ENCODE measurements at regions not wholly inside any gene's neighbourhood (a gene's known extent, or its start where the extent isn't known, plus 50 kb on each side); places are given as distances from the start of the nearest gene placed in this dataset.

DNA sequence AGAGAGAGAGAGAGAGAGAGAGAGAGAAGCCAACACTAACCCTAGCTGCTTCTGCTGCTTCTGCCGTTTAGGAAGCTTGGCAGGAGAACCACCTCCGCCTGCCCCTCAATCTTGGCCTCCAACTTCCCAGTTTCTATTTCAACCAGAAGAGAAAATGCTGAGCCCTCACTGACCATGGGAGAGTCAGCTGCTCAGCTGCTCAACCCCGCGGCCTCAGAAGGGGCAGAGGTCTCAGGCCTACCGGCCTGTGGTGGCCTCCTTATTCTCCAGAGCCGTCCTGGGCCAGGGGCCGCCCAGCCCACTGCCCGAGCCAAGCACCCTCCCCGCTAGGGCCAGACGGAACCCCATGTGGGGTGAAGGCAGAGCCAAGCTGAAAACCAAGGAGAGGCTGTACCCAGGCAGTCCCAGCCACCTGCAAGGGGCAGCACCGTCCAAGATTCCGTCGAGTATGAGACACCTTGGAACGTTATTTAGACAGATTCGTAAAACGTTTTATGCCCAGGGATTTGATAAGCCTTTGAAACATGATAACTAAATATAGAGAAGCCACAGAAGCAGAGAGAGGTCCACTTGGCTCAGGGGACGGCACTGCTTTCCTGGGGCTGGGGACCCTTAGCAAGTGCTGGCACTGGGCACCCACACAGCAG, 116.6 kb downstream of the DLL1 start:
- Histone ChIP-seq H3K4me1 (ENCODE audit: control insufficient read depth, extremely low read depth, insufficient read depth, low read length) (peaks cover 14% of the 10 kb centered on the region), H3K9me1 (replicated peaks; ENCODE audit: control insufficient read depth, extremely low read depth, insufficient read depth, low read length) (no peaks in the 10 kb centered on the region), H2AFZ (ENCODE audit: low read depth, low read length) (no peak overlapping the region), H3K36me3 (ENCODE audit: control insufficient read depth in 2 of 2, extremely low read depth in 1 of 2, insufficient read depth in 2 of 2, low read length in 2 of 2) (no peaks in the 10 kb centered on the region), H3K27me3 (ENCODE audit: control insufficient read depth in 2 of 2, insufficient read depth in 2 of 2, low read length in 2 of 2) (no peaks in the 10 kb centered on the region), H3K4me2 (ENCODE audit: insufficient read depth, low read length) (no peak overlapping the region), H3K9ac (replicated peaks; ENCODE audit: extremely low read depth, insufficient read depth, low read length) (no peak overlapping the region), H3K4me3 (replicated peaks in 1 of 3; ENCODE audit: insufficient read depth in 1 of 3, low read depth in 1 of 3, low read length in 3 of 3) (no peak overlapping the region), H3K9me3 (replicated peaks; ENCODE audit: control insufficient read depth, insufficient read depth, low read length) (no peaks in the 10 kb centered on the region), H3K79me2 (ENCODE audit: control insufficient read depth, insufficient read depth, low read length) (no peaks in the 10 kb centered on the region), H3K27ac (ENCODE audit: insufficient read depth, low read depth, low read length) (no peak overlapping the region), H4K20me1 (replicated peaks; ENCODE audit: control insufficient read depth, extremely low read depth, insufficient read depth, low read length) (no peaks in the 10 kb centered on the region)
- ChIA-PET CTCF (no interaction called here), POLR2A (no interaction called here)
- no peak for TF ChIP-seq CTCF (IDR thresholded peaks at IDR 0.05; ENCODE audit: extremely low read depth in 1 of 2, insufficient read depth in 1 of 2, low read depth in 1 of 2, low read length in 2 of 2)
- TF ChIP-seq, protein P1, sequence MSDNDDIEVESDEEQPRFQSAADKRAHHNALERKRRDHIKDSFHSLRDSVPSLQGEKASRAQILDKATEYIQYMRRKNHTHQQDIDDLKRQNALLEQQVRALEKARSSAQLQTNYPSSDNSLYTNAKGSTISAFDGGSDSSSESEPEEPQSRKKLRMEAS (IDR thresholded peaks at IDR 0.05; ENCODE audit: insufficient read depth, insufficient read length), result no peak
- FAIRE-seq (no peak), DNase-seq (ENCODE audit: low read depth, low spot score) (no peak)
- dilution Hi-C loops (cut with MboI; ENCODE audit: extremely low pct_ligation_motif_present, low sequenced_read_pairs) (no loop called here), intact Hi-C loops (cut with micrococcal nuclease) (no loop called here)
- no TSS peak for BruUV-seq (replicated peaks)

DNA sequence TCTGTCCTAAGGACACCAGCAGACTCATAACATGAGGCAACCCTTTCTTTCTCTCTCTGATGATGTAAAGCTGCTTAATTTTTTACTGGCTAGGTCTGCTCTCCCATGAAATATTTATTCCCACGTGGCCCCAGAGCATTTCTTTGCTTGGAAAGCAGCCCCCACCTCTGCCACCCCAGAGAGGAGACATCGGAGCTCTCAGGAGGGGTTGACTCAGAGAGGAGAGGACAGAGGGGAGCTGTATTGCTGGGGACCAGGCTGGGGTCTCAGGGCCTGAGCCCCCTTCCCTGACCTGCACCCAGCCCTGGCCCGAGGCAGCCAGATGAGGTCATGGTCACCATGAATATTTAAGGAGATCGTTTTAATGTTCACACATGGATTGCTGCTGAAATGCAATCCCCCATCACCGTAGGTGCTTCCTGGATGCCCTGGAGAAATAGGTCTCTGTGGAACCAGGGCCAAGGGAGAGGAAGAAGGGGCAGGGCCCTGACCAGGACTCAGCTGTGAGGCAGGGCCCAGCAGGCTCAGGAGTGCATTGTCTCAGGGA, 117.5 kb downstream of the DLL1 start:
- H3K9me3 ChIP-seq (replicated peaks; ENCODE audit: control insufficient read depth, insufficient read depth, low read length), result no peaks in the 10 kb centered on the region
- H3K9ac ChIP-seq (replicated peaks; ENCODE audit: extremely low read depth, insufficient read depth, low read length), result no peak overlapping the region
- H4K20me1 ChIP-seq (replicated peaks; ENCODE audit: control insufficient read depth, extremely low read depth, insufficient read depth, low read length), result no peaks in the 10 kb centered on the region
- ChIA-PET CTCF (interaction anchor here (1.0 kb wide), 1 partner anchor 383 kb away, joined by 3 read pairs; no protein-coding TSS in a partner anchor), POLR2A (no interaction called here)
- no peak overlapping the region for H3K4me2 ChIP-seq (ENCODE audit: insufficient read depth, low read length)
- H3K79me2 ChIP-seq (ENCODE audit: control insufficient read depth, insufficient read depth, low read length), result no peaks in the 10 kb centered on the region
- no peak overlapping the region for H3K27ac ChIP-seq (ENCODE audit: insufficient read depth, low read depth, low read length)
- dilution Hi-C loops (cut with MboI; ENCODE audit: extremely low pct_ligation_motif_present, low sequenced_read_pairs), result no loop called here
- no peak overlapping the region for H3K4me3 ChIP-seq (replicated peaks in 1 of 3; ENCODE audit: insufficient read depth in 1 of 3, low read depth in 1 of 3, low read length in 3 of 3)
- no TSS peak for BruUV-seq (replicated peaks)
- no peaks in the 10 kb centered on the region for H3K27me3 ChIP-seq (ENCODE audit: control insufficient read depth in 2 of 2, insufficient read depth in 2 of 2, low read length in 2 of 2)
- H3K4me1 ChIP-seq (ENCODE audit: control insufficient read depth, extremely low read depth, insufficient read depth, low read length), result peaks cover 7% of the 10 kb centered on the region
- intact Hi-C loops (cut with micrococcal nuclease), result no loop called here
- TF ChIP-seq POLR2A (IDR thresholded peaks at IDR 0.05; ENCODE audit: low read depth, low read length), result no peak
- TF ChIP-seq JUN (IDR thresholded peaks at IDR 0.05; ENCODE audit: borderline replicate concordance, insufficient read depth, insufficient read length, low read depth), result no peak
- TF ChIP-seq GATA2 (IDR thresholded peaks at IDR 0.05; ENCODE audit: insufficient read depth, insufficient read length, low read depth, low read length), result no peak
- no peak for TF ChIP-seq FOS (IDR thresholded peaks at IDR 0.05; ENCODE audit: borderline replicate concordance, insufficient read depth, low read length)
- TF ChIP-seq POLR2AphosphoS5 (IDR thresholded peaks at IDR 0.05; ENCODE audit: insufficient read depth, low read depth, low read length), result no peak
- no peak for TF ChIP-seq CTCF (IDR thresholded peaks at IDR 0.05; ENCODE audit: extremely low read depth in 1 of 2, insufficient read depth in 1 of 2, low read depth in 1 of 2, low read length in 2 of 2)
- no peak for TF ChIP-seq EZH2 (IDR thresholded peaks at IDR 0.05; ENCODE audit: borderline replicate concordance, low read depth, low read length, severe bottlenecking)
- TF ChIP-seq MYC (IDR thresholded peaks at IDR 0.05; ENCODE audit: low read depth, low read length), result no peak
- TF ChIP-seq, protein P1 (IDR thresholded peaks at IDR 0.05; ENCODE audit: insufficient read depth, insufficient read length), result no peak
- no peak for FAIRE-seq
- DNase-seq (ENCODE audit: low read depth, low spot score), result no peak
- H2AFZ ChIP-seq (ENCODE audit: low read depth, low read length), result no peak overlapping the region
- no peaks in the 10 kb centered on the region for H3K36me3 ChIP-seq (ENCODE audit: control insufficient read depth in 2 of 2, extremely low read depth in 1 of 2, insufficient read depth in 2 of 2, low read length in 2 of 2)
- H3K9me1 ChIP-seq (replicated peaks; ENCODE audit: control insufficient read depth, extremely low read depth, insufficient read depth, low read length), result no peaks in the 10 kb centered on the region
